GM19397 (cell line): ENCODE measurements at regions not wholly inside any gene's neighbourhood (a gene's known extent, or its start where the extent isn't known, plus 50 kb on each side); places are given as distances from the start of the nearest gene placed in this dataset.

Experiments used
- ATAC-seq: cut with Tn5 transposase; IDR thresholded peaks from one replicate; pipeline ENCODE4 v1.9.1; 2021; ENCODE audit warnings: mild to moderate bottlenecking, moderate library complexity; ENCODE audit not compliant: unreplicated experiment

- no peak for ATAC-seq
Measured at GRCh38 chr10:3471927-3472286, 299.3 kb upstream of the PITRM1 start.

GRCh38 chr10:3471472-3471871 lies 298.9 kb upstream of the PITRM1 start:
- ATAC-seq = no peak

- ATAC-seq = no peak
Measured at GRCh38 chr10:3470191-3470590, 297.6 kb upstream of the PITRM1 start.

GRCh38 chr10:3469639-3470020 lies 297.0 kb upstream of the PITRM1 start:
- ATAC-seq = no peak

- ATAC-seq = no peak
Measured at GRCh38 chr10:3468919-3469638, 296.5 kb upstream of the PITRM1 start.

- ATAC-seq = no peak
Measured at GRCh38 chr10:3467052-3467951, 294.7 kb upstream of the PITRM1 start.

- ATAC-seq = no peak
Measured at GRCh38 chr10:3465406-3465891, 292.9 kb upstream of the PITRM1 start.

- no peak for ATAC-seq
Measured at GRCh38 chr10:3464760-3465405, 292.3 kb upstream of the PITRM1 start.

- ATAC-seq = no peak
Measured at GRCh38 chr10:3460420-3461128, 288.0 kb upstream of the PITRM1 start.

GRCh38 chr10:3455385-3456334 lies 283.1 kb upstream of the PITRM1 start:
- no peak for ATAC-seq

- no peak for ATAC-seq
Measured at GRCh38 chr10:3452683-3453361, 280.2 kb upstream of the PITRM1 start.

GRCh38 chr10:3452173-3452626 lies 279.6 kb upstream of the PITRM1 start:
- ATAC-seq = no peak

- ATAC-seq = no peak
Measured at GRCh38 chr10:3451516-3452172, 279.1 kb upstream of the PITRM1 start.

- no peak for ATAC-seq
Measured at GRCh38 chr10:3446221-3446620, 273.6 kb upstream of the PITRM1 start.

- no peak for ATAC-seq
Measured at GRCh38 chr10:3445648-3446047, 273.1 kb upstream of the PITRM1 start.

- no peak for ATAC-seq
Measured at GRCh38 chr10:3442451-3442990, 269.9 kb upstream of the PITRM1 start.

- no peak for ATAC-seq
Measured at GRCh38 chr10:3439183-3439582, 266.6 kb upstream of the PITRM1 start.

GRCh38 chr10:3438606-3439005 lies 266.0 kb upstream of the PITRM1 start:
- no peak for ATAC-seq
